GM12864 (cell line): ENCODE measurements at regions not wholly inside any gene's neighbourhood (a gene's known extent, or its start where the extent isn't known, plus 50 kb on each side); places are given as distances from the start of the nearest gene placed in this dataset.

Experiments used
- DNase-seq: peaks from one replicate; pipeline ENCODE4 v3.0.0-alpha.2; 2011; ENCODE audit warnings: low read depth
- H3K4me3 ChIP-seq: 2 replicates; pipeline ENCODE4 v1.5.1; 2011; ENCODE audit warnings: mild to moderate bottlenecking, low read depth, low read length, control low read depth
- CTCF ChIP-seq: IDR thresholded peaks from 2 replicates; pipeline ENCODE4 v1.5.1; 2011; ENCODE audit warnings: low read depth, mild to moderate bottlenecking, moderate library complexity, low read length, control low read depth, inconsistent platforms; ENCODE audit errors: missing control alignments

- no peak overlapping the region for H3K4me3 ChIP-seq
- no peak for TF ChIP-seq CTCF
- no peak for DNase-seq
Measured at GRCh38 chr17:69706127-69706526, 291.6 kb downstream of the MAP2K6 start.

GRCh38 chr17:69709441-69709840 is 294.9 kb downstream of the MAP2K6 start:
- TF ChIP-seq CTCF: no peak

GRCh38 chr17:69710926-69711325 is 296.4 kb downstream of the MAP2K6 start:
- DNase-seq: no peak
- no peak for TF ChIP-seq CTCF

More at GRCh38 chr17:69709441-69709840, 294.9 kb downstream of the MAP2K6 start:
- H3K4me3 ChIP-seq: no peak overlapping the region
- DNase-seq: no peak

GRCh38 chr17:69711541-69711940 is 297.0 kb downstream of the MAP2K6 start:
- no peak for DNase-seq
- no peak overlapping the region for H3K4me3 ChIP-seq
- no peak for TF ChIP-seq CTCF

More at GRCh38 chr17:69710926-69711325, 296.4 kb downstream of the MAP2K6 start:
- H3K4me3 ChIP-seq: no peak overlapping the region

- TF ChIP-seq CTCF: no peak
- H3K4me3 ChIP-seq: no peak overlapping the region
- DNase-seq: no peak
Measured at GRCh38 chr17:69712801-69713311, 298.4 kb downstream of the MAP2K6 start.

- no peak for DNase-seq
- TF ChIP-seq CTCF: no peak
- no peak overlapping the region for H3K4me3 ChIP-seq
Measured at GRCh38 chr17:69713815-69714214, 299.3 kb downstream of the MAP2K6 start.

GRCh38 chr17:69714669-69715068 is 300.2 kb downstream of the MAP2K6 start:
- DNase-seq: no peak
- no peak overlapping the region for H3K4me3 ChIP-seq
- no peak for TF ChIP-seq CTCF
